OCI-LY1 (cell line): ENCODE measurements at regions not wholly inside any gene's neighbourhood (a gene's known extent, or its start where the extent isn't known, plus 50 kb on each side); places are given as distances from the start of the nearest gene placed in this dataset.

ENCODE experiments used
- CTCF ChIP-seq: fragments of 200-600 bp; sonication (generic), shearing (Covaris generic); IDR thresholded peaks from 2 replicates; pipeline ENCODE4 v1.5.1; 2017; ENCODE audit warnings: mild to moderate bottlenecking, antibody characterized with exemption, low read length, moderate library complexity, mixed read lengths
- EZH2 ChIP-seq: fragments of 200-600 bp; sonication (generic), shearing (Covaris generic); IDR thresholded peaks from 2 replicates; pipeline ENCODE4 v1.8.0; 2017; ENCODE audit warnings: borderline replicate concordance, mixed run types, mild to moderate bottlenecking, antibody characterized with exemption, low read length, moderate library complexity, mixed read lengths

- TF ChIP-seq CTCF (no peak), EZH2 (no peak)
Observed at GRCh38 chr2:146363731-146364130, 1481.1 kb upstream of the ACVR2A start.
